Transverse colon (tissue), 4 donors: ENCODE measurements at regions not wholly inside any gene's neighbourhood (a gene's known extent, or its start where the extent isn't known, plus 50 kb on each side); places are given as distances from the start of the nearest gene placed in this dataset.
"Not testable (repeated sequence)": the region's sequence is repeated elsewhere in the genome, so short reads cannot be mapped to it uniquely, and the experiment has no call there.

Experiments used
- DNase-seq: peaks from one replicate; pipeline ENCODE4 v3.0.0-alpha.2; 2019
- H3K27ac ChIP-seq, 4 donors: fragments of 200-600 bp; sonication (generic); 2 replicates each; pipeline ENCODE4 v1.5.1; 2016 to 2018; ENCODE audit warnings: inconsistent platforms in 4 of 4
- H3K27me3 ChIP-seq: fragments of 200-600 bp; sonication (generic); 2 replicates; pipeline ENCODE4 v1.5.1; 2017; ENCODE audit warnings: inconsistent platforms
- H3K36me3 ChIP-seq, 4 donors: fragments of 200-600 bp; sonication (generic); 2 replicates each; pipeline ENCODE4 v1.5.1; 2017 to 2019; ENCODE audit warnings: inconsistent platforms in 4 of 4
- H3K4me1 ChIP-seq, 4 donors: fragments of 200-600 bp; sonication (generic); 2 replicates each; pipeline ENCODE4 v1.5.1; 2017 to 2020; ENCODE audit warnings: inconsistent platforms in 4 of 4
- H3K4me3 ChIP-seq, 4 donors: fragments of 200-600 bp; sonication (generic); 1 replicate in 1 of 4; 2 replicates in 3 of 4; pipeline versions ENCODE4 v1.5.1 to v1.6.1; 2017 to 2019; ENCODE audit warnings: inconsistent platforms in 4 of 4
- H3K9me3 ChIP-seq, 2 donors: fragments of 200-600 bp; sonication (generic); 2 replicates each; pipeline ENCODE4 v1.5.1; 2017 to 2019; ENCODE audit warnings: inconsistent platforms in 2 of 2
- CTCF ChIP-seq, 5 experiments: fragments of 200-600 bp in 3 of 5; fragments of 450-650 bp in 2 of 5; sonication (generic) in 3 of 5; IDR thresholded peaks; 1 replicate in 2 of 5; 2 replicates in 3 of 5; pipeline ENCODE4 v1.5.1; 2016 to 2017; ENCODE audit warnings: antibody characterized with exemption in 5 of 5, inconsistent platforms in 3 of 5, mild to moderate bottlenecking in 2 of 5, moderate library complexity in 1 of 5
- EP300 ChIP-seq: sonication (generic); formaldehyde crosslinking; IDR thresholded peaks from one replicate; pipeline ENCODE4 v1.6.1; 2017; ENCODE audit warnings: antibody characterized with exemption, low read depth
- POLR2A ChIP-seq: fragments of 450-650 bp; IDR thresholded peaks from one replicate; pipeline ENCODE4 v1.6.1; 2016; ENCODE audit warnings: antibody characterized with exemption, mild to moderate bottlenecking, moderate library complexity
- POLR2AphosphoS5 ChIP-seq, 3 donors: sonication (generic); formaldehyde crosslinking; IDR thresholded peaks; one replicate each; pipeline ENCODE4 v1.6.1; 2016; ENCODE audit warnings: antibody characterized with exemption in 3 of 3
- WGBS, 2 donors: methylation state at CpG; one replicate each; pipeline ENCODE4 v1.1.5; 2018; ENCODE audit warnings: low coverage in 1 of 2; 5-methylcytosine and 5-hydroxymethylcytosine counted together
- in situ Hi-C, 4 donors: fragments of 200-750 bp; cut with MboI; loops; one replicate each; pipeline versions ENCODE4 v1.15.0 to v1.15.1; 2017; ENCODE audit warnings: low sequenced_read_pairs in 3 of 4, low pct_ligation_motif_present in 1 of 4, low pct_unique_long_range_greater_than_20kb in 1 of 4
- intact Hi-C: fragments of 100-400 bp; cut with DNase I; formaldehyde crosslinking; loops from one replicate; pipeline ENCODE4 v1.15.1; 2023; ENCODE audit warnings: low total_unique reads

GRCh38 chrX:101823236-101823635 is 108.6 kb downstream of the ZMAT1 start:
- Histone ChIP-seq H3K4me3 (no peak overlapping the region), H3K27ac (no peak overlapping the region), H3K36me3 (no peaks in the 10 kb centered on the region), H3K4me1 (no peaks in the 10 kb centered on the region), H3K27me3 (no peaks in the 10 kb centered on the region), H3K9me3 (no peaks in the 10 kb centered on the region)
- in situ Hi-C loops, result no loop called here
- 62% methylated on average over 2 of the region's 2 CpGs; no CpG with 5 or more reads in 1 of the 2 donors for WGBS, 2 donors
- no peak for DNase-seq
- no peak for TF ChIP-seq CTCF (IDR thresholded peaks at IDR 0.05)
- no peak for TF ChIP-seq POLR2A
- TF ChIP-seq POLR2AphosphoS5 (IDR thresholded peaks at IDR 0.05), result no peak
- no peak for TF ChIP-seq EP300
- intact Hi-C loops, result no loop called here

- H3K4me1 ChIP-seq, H3K36me3 ChIP-seq, in situ Hi-C loops, H3K4me3 ChIP-seq, H3K27me3 ChIP-seq, DNase-seq, intact Hi-C loops, H3K27ac ChIP-seq, H3K9me3 ChIP-seq: not testable (repeated sequence)
- 100% methylated on average over 1 of the region's 1 CpG for WGBS, 2 donors
Observed at GRCh38 chrX:101817739-101818138, 114.1 kb downstream of the ZMAT1 start.

- Histone ChIP-seq H3K36me3 (no peaks in the 10 kb centered on the region), H3K9me3 (no peaks in the 10 kb centered on the region), H3K27me3 (no peaks in the 10 kb centered on the region), H3K27ac (no peak overlapping the region), H3K4me1 (no peaks in the 10 kb centered on the region), H3K4me3 (no peak overlapping the region)
- in situ Hi-C loops (no loop called here), intact Hi-C loops (no loop called here)
- TF ChIP-seq CTCF (IDR thresholded peaks at IDR 0.05), result no peak
- TF ChIP-seq EP300, result no peak
- no peak for TF ChIP-seq POLR2AphosphoS5 (IDR thresholded peaks at IDR 0.05)
- TF ChIP-seq POLR2A, result no peak
- DNase-seq, result no peak
- 76% methylated on average over 6 of the region's 6 CpGs; no CpG with 5 or more reads in 1 of the 2 donors for WGBS, 2 donors
Observed at GRCh38 chrX:101813200-101813599, 118.6 kb downstream of the ZMAT1 start.

GRCh38 chrX:101803451-101803850 is 128.4 kb downstream of the ZMAT1 start:
- Histone ChIP-seq H3K36me3 (no peaks in the 10 kb centered on the region), H3K9me3 (no peaks in the 10 kb centered on the region), H3K27ac (no peak overlapping the region), H3K4me1 (peaks cover 0 to 2% (median 0%) of the 10 kb centered on the region in 4 donors), H3K4me3 (no peak overlapping the region), H3K27me3 (no peaks in the 10 kb centered on the region)
- TF ChIP-seq EP300, result no peak
- peak in 4 of 5 experiments; percentile 13 to 34 (median 14) for TF ChIP-seq CTCF (IDR thresholded peaks at IDR 0.05)
- TF ChIP-seq POLR2AphosphoS5 (IDR thresholded peaks at IDR 0.05), result no peak
- TF ChIP-seq POLR2A, result no peak
- in situ Hi-C loops, result no loop called here
- intact Hi-C loops, result no loop called here
- 14 to 30% methylated on average over 2 of the region's 2 CpGs for WGBS, 2 donors
- no peak for DNase-seq

- Histone ChIP-seq H3K36me3 (no peaks in the 10 kb centered on the region), H3K9me3 (no peaks in the 10 kb centered on the region), H3K27ac (no peak overlapping the region), H3K4me3 (no peak overlapping the region), H3K27me3 (no peaks in the 10 kb centered on the region), H3K4me1 (peaks cover 0 to 2% (median 0%) of the 10 kb centered on the region in 4 donors)
- WGBS, 2 donors, result 15% methylated on average over 3 of the region's 3 CpGs; no CpG with 5 or more reads in 1 of the 2 donors
- in situ Hi-C loops, result loop anchor here in 1 of 4 donors (10.0 kb wide), 1 partner anchor 375 kb away; no protein-coding TSS in a partner anchor
- intact Hi-C loops, result no loop called here
- TF ChIP-seq POLR2A (no peak), CTCF (IDR thresholded peaks at IDR 0.05) (peak; percentile 58 to 85 (median 69))
- peak; percentile 83 for DNase-seq
Observed at GRCh38 chrX:101799387-101799786, 132.4 kb downstream of the ZMAT1 start.
